Lung microvascular endothelial cell (primary cell): ENCODE measurements at regions not wholly inside any gene's neighbourhood (a gene's known extent, or its start where the extent isn't known, plus 50 kb on each side); places are given as distances from the start of the nearest gene placed in this dataset.

Experiments used
- DNase-seq, 2 donors: peaks; one replicate each; pipeline versions ENCODE4 v3.0.0 to v3.0.0-alpha.2; 2010; ENCODE audit warnings: low read depth in 2 of 2

GRCh38 chr5:121189342-121190305, 662.1 kb upstream of the FTMT start:
- DNase-seq: peak; percentile 10 to 70

DNA sequence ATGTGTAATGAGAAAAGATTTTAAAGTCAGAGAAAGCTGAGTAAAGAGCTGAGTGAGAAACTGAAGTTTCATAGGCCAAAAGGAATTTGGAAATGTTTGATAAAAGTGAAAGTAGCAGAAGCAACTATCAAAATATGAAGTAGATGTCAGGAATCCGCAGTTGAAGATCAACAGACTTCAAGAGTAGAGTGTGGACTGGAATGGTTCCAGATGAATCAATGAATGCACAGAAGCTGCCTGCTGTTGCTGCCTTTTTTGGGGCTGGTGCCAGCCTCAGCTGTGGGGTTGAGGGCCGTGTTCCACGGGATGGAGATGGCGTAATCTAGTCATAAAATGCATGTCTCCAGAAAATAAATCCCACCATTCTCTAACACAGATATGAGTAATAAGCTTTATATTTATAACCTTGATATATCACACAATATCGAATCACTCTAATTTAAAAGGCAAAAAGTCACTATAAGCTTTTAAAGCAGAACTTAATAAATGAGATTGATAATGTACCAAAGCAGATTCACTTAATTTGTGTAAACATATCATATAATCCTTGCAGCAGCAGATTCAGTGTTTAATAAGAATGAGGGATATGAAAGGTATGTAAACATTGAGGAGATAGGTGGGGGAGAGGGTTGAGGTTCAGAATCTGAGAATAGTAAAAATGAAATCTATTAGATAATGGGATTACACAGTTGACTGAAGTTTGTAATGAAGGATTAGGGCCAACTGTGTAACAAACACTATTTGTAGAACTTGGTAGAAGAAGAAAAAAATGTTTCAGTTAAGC, 652.3 kb upstream of the FTMT start:
- DNase-seq: no peak

- DNase-seq: no peak
Measured at GRCh38 chr5:121218086-121218485, 633.6 kb upstream of the FTMT start.

- no peak for DNase-seq
Measured at GRCh38 chr5:121221483-121221882, 630.2 kb upstream of the FTMT start.

DNA sequence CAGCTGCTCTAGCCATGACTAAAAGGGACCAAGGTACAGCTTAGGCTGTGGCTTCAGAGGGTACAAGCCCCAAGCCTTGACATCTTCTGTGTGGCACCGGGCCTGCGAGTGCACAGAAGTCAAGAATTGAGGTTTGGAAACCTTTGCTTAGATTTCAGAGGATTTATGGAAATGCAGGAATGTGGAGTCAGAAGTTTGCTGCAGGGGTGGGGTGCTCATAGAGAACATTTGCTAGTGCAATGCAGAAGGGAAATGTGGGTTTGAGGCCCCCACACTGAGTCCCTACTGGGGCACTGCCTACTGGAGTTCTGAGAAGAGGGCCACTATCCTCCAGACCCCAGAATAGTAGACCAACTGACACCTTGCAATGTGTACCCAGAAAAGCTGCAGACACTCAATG, 624.9 kb upstream of the FTMT start:
- DNase-seq: no peak

- no peak for DNase-seq
Measured at GRCh38 chr5:121239951-121240350, 611.7 kb upstream of the FTMT start.

- DNase-seq: no peak
Measured at GRCh38 chr5:121246971-121247370, 604.7 kb upstream of the FTMT start.

DNA sequence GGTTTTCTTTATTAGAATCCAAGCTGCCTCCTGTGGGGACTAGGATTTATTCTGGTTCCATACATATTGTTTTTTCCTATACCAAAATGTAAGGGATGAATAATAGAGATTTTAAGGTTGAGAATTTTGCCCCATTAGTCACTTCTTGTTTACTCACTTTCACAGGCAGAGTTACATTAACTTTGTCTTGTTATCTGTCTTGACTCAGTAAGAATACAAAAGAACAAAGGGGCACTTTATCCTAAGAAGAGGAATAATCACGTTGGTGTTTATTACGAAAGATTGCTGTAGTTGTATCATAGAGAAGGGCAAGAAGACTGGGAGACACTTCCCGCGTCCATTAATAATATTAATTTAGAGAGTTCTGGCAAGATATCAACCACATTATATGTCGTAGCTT, 599.7 kb upstream of the FTMT start:
- DNase-seq: peak in 1 of 2 donors; percentile 5

DNA sequence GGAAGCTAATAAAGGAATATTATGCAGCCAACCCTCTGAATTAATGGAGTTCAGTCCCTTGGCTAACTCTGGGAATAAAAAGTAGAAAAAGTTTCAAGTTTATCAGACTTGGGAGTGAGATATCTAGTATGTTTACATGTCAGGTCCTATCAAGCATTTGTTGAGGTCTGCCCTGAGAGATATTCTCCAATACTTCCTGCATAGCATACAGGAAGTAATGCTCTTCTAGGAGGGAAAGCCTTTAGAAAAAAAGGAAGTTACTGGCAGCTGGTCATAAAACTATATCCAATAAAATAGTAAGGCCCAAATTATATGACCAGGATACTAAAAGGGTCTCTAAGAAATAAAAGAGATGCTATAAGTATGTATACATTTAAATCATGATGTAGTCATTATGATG, 594.1 kb upstream of the FTMT start:
- no peak for DNase-seq

DNA sequence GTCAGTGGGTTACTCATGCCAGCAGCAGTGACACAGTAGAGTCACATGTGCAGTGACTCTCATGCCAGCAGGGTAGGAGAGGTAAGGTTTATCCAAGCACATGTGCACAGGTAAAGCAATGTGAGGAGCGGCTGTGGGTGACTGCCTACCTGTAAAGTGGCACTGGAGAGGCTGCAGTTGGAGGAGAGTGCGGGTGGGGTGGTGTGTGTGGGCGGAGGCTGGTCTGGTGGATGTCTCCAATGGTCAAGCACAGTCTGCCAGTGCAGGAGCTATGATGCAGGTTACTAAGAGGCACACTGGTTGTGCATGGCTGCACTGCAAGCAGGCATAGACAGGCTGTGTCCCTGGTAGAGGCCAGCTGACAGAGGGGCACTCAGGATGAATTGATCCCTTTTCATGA, 588.2 kb upstream of the FTMT start:
- DNase-seq: no peak

DNA sequence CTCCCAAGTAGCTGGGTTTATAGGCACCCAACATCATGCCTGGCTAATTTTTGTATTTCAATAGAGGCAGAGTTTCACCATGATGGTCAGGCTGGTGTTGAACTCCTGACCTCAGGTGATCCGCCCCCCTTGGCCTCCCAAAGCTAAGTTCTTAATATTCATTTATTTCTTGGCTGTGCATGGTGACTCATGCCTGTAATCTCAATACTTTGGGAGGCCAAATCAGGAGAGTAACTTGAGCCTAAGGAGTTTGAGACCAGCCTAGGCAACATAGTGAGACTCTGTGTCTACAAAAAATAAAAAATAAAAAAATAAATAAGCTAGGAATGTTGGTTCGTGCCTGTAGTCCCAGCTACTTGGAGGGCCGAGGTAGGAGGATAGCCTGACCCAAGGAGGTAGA, 587.1 kb upstream of the FTMT start:
- no peak for DNase-seq

DNA sequence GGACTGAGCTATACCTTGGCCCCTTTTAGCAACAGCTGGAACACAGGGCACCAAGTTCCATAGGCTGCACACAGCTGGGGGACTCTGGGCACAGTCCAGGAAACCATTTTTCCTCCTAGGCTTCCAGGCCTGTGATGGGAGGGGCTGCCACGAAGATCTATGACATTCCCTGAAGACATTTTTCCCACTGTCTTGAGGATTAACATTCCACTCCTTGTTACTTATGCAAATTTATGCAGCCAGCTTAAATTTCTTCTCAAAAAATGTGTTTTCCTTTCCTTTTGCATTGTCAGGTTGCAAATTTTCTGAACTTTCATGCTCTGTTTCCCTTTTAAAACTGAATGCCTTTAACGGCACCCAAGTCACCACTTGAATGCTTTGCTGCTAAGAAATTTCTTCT, 580.1 kb upstream of the FTMT start:
- DNase-seq: no peak

DNA sequence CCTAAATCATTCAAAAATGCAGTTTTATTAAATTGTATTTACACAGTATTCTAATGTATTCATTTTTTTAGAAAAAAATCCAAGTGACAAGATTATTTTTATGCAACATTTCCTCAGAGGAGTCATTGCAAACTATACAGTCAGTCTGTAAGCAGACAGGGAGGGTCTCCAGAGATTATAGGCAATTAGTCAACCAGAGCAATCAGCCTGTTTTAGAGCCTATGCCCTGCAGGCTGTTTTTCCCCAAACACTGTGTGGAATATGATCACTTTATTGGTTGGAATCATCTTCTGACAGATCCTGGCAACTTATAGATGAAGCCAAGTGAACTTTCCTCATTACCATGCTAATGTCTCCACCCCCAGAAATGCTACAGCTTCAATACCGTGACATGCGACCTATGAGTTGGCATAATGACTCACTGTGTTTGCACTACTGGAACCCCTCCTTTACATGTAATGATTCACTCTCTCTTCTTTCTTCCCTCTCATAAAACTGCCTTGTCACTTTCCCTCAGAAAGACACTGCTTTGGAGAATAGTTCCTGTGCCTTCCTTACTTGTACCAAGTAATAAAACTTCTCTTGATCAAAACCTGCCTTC, 577.7 kb upstream of the FTMT start:
- DNase-seq: peak in 1 of 2 donors; percentile 46

GRCh38 chr5:121279801-121280200, 571.9 kb upstream of the FTMT start:
- DNase-seq: no peak

DNA sequence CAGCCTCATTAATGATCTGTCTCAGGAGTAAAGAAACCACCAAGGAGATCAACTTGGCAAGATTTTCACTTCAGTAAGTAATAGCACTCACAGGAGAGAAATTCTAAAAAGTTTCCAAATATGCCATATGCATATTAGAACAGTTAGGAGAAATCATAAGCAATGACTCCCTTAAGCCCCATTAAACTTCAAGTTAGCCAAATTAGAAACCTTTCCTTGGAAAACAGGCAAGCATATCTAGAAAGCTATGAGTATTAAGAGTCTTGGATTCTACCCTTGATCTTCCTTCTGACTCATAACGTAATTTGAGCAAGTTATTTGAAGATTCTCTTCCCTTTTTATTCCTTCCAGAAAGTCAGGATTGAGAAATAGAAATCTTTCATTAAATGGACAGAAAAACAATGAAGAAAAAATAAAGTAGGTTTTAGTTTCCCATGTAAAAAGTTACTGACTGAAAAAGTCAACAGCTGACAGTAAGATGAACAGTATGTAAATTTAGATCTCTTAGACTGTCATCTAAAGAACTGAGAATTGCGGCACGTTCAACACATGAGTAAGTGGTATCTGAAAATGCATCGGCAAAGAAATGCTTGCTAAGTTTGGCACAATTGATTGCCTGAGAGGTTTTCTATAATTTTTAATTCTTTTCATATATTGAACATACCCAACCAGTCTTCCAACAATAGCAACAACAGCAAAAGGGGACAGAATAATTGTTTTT, 565.7 kb upstream of the FTMT start:
- DNase-seq: no peak

- no peak for DNase-seq
Measured at GRCh38 chr5:121288781-121289180, 562.9 kb upstream of the FTMT start.

- no peak for DNase-seq
Measured at GRCh38 chr5:121292664-121293063, 559.0 kb upstream of the FTMT start.

GRCh38 chr5:121296356-121296755, 555.3 kb upstream of the FTMT start:
- no peak for DNase-seq

DNA sequence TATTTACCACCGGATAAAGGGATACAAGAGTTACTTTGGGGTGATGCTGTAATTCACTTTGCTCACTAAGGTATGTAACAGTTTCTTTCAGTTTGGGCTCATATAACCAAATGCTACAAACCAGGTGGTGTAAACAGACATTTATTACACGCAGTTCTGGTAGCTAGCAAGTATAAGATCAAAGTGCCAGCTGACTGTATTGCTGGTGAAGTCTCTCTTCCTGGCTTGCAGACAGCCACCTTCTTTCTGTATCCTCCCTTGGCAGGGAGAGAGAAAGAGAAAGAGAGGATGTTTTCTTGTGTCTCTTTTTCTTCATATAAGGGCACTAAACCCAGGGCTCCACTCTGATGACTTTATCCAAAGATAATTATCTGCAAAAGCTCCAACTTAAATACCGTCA, 552.5 kb upstream of the FTMT start:
- no peak for DNase-seq

- DNase-seq: no peak
Measured at GRCh38 chr5:121304838-121305237, 546.8 kb upstream of the FTMT start.

DNA sequence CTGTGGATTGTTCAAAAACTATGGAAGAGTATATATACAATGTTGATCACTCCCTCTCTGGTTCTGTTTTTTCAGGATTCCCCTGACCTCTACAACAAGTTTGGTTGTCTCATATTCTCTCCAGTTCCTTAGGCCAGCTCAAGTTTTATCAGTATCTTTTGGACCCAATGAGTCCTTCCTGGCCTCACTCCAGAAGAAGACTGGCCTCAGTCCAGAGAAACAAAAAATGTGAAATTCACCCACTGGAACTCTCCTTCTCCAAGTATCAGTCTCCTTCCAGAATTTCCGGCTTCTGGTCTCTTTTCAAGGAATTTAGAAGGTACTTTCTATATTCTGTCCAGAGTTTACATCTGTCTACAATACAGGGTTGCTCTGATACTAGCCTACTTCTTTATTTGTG, 537.8 kb upstream of the FTMT start:
- DNase-seq: no peak

DNA sequence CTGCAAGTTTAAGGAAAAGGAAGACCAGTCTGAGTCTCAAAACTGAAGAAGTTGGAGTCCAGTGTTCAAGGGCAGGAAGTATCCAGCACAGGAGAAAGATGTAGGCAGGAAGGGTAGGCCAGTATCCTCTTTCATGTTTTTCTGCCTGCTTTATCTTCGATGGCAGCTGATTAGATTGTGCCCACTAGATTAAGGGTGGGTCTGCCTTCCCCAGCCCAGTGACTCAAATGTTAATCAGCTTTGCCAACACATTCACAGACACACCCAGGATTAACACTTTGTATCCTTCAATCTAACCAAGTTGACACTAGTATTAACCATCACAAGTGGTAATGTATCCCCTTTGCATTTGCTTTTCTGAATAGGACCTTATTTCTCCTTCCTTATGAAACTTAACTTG, 535.9 kb upstream of the FTMT start:
- no peak for DNase-seq
